GM21825 (cell line): ENCODE measurements at regions not wholly inside any gene's neighbourhood (a gene's known extent, or its start where the extent isn't known, plus 50 kb on each side); places are given as distances from the start of the nearest gene placed in this dataset.
"Not testable (repeated sequence)": the region's sequence is repeated elsewhere in the genome, so short reads cannot be mapped to it uniquely, and the experiment has no call there.

Experiments used
- ATAC-seq: cut with Tn5 transposase; IDR thresholded peaks from one replicate; pipeline ENCODE4 v1.9.1; 2021; ENCODE audit warnings: mild to moderate bottlenecking, moderate library complexity; ENCODE audit not compliant: unreplicated experiment

GRCh38 chr13:64202517-64202916 lies 2786.9 kb upstream of the PCDH20 start:
- ATAC-seq, result no peak

- ATAC-seq, result no peak
These were observed 2781.6 kb upstream of the PCDH20 start for GRCh38 chr13:64197232-64197631.

- ATAC-seq, result no peak
These were observed 2771.0 kb upstream of the PCDH20 start for GRCh38 chr13:64186503-64187250.

GRCh38 chr13:64186071-64186470 lies 2770.4 kb upstream of the PCDH20 start:
- no peak for ATAC-seq

GRCh38 chr13:64180756-64181155 lies 2765.1 kb upstream of the PCDH20 start:
- ATAC-seq, result no peak

- ATAC-seq, result no peak
These were observed 2750.2 kb upstream of the PCDH20 start for GRCh38 chr13:64165826-64166225.

GRCh38 chr13:64164435-64164834 lies 2748.8 kb upstream of the PCDH20 start:
- ATAC-seq, result no peak

GRCh38 chr13:64160479-64160878 lies 2744.8 kb upstream of the PCDH20 start:
- no peak for ATAC-seq

- no peak for ATAC-seq
These were observed 2743.3 kb upstream of the PCDH20 start for GRCh38 chr13:64158908-64159307.

- ATAC-seq, result no peak
These were observed 2738.9 kb upstream of the PCDH20 start for GRCh38 chr13:64154514-64154913.

- ATAC-seq, result no peak
These were observed 2715.0 kb upstream of the PCDH20 start for GRCh38 chr13:64130600-64130999.

GRCh38 chr13:64130171-64130570 lies 2714.5 kb upstream of the PCDH20 start:
- ATAC-seq, result no peak

GRCh38 chr13:64127856-64128255 lies 2712.2 kb upstream of the PCDH20 start:
- ATAC-seq, result no peak

GRCh38 chr13:64127192-64127591 lies 2711.5 kb upstream of the PCDH20 start:
- ATAC-seq, result no peak

GRCh38 chr13:64121023-64121709 lies 2705.5 kb upstream of the PCDH20 start:
- ATAC-seq, result not testable (repeated sequence)

GRCh38 chr13:64099994-64100393 lies 2684.3 kb upstream of the PCDH20 start:
- ATAC-seq, result no peak

GRCh38 chr13:64090311-64090710 lies 2674.7 kb upstream of the PCDH20 start:
- ATAC-seq, result no peak

GRCh38 chr13:64088491-64088890 lies 2672.8 kb upstream of the PCDH20 start:
- no peak for ATAC-seq

- no peak for ATAC-seq
These were observed 2672.0 kb upstream of the PCDH20 start for GRCh38 chr13:64087624-64088023.

- no peak for ATAC-seq
These were observed 2668.2 kb upstream of the PCDH20 start for GRCh38 chr13:64083811-64084210.

GRCh38 chr13:64083396-64083795 lies 2667.7 kb upstream of the PCDH20 start:
- no peak for ATAC-seq

- no peak for ATAC-seq
These were observed 2662.9 kb upstream of the PCDH20 start for GRCh38 chr13:64078480-64078936.
